Forelimb muscle (tissue), 1 donor: ENCODE measurements at regions not wholly inside any gene's neighbourhood (a gene's known extent, or its start where the extent isn't known, plus 50 kb on each side); places are given as distances from the start of the nearest gene placed in this dataset.

Experiments
- DNase-seq: peaks from one replicate; pipeline ENCODE4 v3.0.0-alpha.2; 2013; ENCODE audit warnings: low read depth

GRCh38 chr2:238685713-238686112, 162.2 kb upstream of the TWIST2 start:
- DNase-seq, result no peak

GRCh38 chr2:238686223-238686622, 161.7 kb upstream of the TWIST2 start:
- DNase-seq, result no peak

DNA sequence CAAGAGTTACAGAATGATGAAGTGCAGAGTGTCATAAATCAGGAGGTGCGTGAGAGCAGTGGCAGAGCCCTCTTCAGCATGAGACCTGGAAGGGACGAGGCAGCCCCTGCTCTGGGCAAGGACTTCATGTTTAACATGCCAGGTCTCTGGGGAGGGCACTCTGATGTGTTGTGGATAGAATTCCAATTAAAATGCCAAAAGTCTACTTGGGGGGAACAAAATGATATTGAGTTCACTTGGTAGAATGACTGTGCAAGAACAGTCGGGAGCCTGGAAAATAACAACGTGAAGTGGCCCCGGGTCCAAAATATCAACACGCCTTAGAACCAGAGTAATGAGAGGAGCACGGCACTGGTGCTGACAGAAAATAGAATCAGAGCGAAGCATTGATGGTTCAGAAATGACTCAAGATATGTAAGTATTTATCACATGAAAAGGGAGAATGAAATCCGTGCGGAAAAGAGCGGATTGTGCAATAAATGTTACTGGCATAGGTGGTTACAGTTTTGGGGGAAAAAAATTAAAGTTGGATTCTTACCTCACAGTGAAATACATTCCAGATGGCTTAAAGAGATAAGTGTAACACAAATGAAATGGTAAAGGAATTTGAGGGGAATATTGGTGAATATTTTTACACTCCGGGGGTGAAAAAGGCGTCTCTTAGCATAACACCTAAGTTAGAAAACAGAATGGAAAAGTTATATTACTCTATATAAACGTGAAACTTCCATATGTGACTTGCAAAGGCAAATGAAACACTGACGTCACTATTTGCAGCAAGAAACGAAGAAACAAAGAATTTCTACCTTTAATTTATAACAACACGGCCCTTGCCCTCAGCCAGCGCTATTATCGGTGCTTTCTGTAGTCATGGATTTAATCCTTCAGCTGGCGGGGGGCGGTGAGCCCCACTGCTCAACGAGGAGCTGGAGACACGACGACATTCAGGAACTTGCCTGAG, 159.4 kb upstream of the TWIST2 start:
- DNase-seq, result no peak

- DNase-seq, result no peak
These were observed 158.6 kb upstream of the TWIST2 start for GRCh38 chr2:238689331-238689730.

- DNase-seq, result no peak
These were observed 158.0 kb upstream of the TWIST2 start for GRCh38 chr2:238689871-238690389.

DNA sequence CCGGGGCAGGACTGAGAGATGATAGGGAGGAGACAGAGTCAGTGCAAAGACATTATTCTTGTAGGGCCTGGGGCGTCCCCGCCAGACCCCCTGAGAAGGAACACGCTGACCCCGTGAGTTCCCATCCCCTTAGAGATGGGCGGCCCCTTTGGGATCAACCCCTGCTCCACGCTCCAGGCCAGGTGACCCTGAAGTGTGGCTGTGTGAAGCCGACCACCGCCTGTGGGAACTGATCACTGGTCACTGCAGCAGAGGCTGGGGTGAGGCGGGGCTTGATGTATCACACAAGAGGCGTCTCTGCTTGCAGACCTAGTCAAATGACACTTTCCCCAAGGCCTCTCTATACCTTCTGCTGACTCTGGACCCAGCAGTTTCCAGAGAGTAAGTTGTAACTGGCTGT, 157.4 kb upstream of the TWIST2 start:
- DNase-seq, result no peak

DNA sequence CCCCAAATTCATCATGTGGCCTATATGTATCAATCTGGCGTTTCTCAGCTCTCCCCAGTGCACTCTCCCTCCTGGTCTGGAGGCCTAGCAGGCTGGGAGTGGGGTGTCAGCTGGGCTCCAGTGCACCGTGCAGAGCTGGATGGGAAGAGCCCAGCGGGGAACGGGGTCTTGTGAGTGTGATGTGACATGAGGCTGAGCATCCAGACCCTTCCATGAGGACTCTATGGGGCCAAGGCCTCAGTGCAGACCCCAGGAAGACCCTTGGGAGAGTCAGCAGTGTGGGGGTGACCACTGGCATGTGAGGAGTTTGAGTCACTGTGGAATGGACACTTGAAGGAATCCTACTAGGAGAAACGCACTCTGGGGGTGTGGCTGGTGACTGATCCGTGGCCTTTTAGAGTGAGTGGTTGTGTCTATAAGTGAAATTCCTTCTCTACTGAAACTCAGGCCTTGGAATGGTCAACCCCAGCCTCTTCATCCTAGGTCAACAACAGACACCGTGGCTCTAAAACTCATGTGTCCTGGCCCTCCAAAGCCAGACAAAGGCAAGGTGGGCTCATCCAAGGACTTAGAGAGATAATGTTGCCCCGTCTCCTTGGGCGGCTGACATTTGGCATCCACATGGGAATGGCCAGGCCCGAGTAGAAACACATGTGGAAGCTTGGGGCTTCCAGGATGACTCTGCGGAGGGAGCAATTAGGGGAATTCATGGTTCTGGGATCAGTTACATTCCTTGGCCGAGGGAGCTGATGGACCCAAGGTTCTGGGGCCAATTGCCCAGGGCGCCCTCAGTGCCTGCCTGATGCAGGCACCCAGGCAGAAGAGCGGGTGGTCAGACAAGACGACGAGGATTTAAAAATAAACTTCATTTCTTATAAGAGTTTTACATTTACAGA, 156.0 kb upstream of the TWIST2 start:
- no peak for DNase-seq

DNA sequence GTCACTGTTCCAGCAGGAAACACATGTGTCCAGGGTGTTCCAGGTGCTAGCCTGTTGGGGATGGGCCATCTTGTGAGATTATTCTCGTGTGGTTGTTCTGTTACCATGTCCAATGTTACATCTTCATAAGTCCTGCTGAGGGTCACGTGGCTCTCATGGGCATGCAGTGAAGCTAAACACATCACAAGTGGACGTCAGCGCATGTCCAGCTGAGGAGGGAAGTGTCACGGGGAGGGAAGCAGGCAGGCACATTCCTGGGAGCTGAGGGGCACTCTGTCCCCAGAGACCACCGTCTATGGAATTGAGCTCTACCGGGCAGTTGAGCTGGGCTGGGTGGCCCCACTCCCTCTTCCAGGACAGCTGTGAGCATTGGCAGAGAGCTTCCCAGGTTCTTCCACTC, 155.3 kb upstream of the TWIST2 start:
- no peak for DNase-seq

DNA sequence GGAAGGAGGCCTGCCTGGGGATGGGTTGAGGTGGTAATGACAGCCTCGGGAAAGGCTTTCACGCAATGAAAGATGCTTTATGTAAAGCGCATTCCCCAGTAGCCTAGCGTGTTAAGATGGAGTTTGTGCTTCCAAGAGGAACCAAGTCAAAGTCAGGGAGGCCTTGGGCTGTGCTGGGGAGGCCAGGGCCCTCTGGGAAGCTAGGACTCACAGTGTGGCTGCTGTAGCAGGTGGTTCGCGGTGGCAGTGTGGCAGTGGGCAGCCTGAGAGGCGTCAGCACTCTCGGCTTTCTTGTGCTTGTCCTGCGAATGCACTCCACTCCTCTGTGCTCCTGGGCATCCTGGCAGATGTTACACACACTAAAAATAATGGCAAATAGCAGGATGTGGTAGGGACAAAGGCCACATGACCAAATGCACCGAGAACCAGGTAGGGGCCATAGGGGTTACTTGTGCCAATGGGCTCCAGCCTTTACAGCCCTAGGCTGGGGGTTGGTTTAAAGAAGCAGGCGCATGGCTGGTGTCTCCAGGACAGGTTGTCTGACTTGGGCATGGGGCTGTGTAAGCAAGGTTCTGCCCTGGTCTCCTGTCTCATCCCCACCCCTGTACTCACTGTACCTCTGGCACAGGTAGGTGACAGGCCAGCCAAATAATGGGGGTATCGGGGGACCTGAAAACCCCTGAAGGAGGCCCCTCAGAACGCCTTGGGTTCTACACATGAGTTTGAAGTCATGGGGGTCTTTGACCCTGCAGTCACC, 154.4 kb upstream of the TWIST2 start:
- no peak for DNase-seq

DNA sequence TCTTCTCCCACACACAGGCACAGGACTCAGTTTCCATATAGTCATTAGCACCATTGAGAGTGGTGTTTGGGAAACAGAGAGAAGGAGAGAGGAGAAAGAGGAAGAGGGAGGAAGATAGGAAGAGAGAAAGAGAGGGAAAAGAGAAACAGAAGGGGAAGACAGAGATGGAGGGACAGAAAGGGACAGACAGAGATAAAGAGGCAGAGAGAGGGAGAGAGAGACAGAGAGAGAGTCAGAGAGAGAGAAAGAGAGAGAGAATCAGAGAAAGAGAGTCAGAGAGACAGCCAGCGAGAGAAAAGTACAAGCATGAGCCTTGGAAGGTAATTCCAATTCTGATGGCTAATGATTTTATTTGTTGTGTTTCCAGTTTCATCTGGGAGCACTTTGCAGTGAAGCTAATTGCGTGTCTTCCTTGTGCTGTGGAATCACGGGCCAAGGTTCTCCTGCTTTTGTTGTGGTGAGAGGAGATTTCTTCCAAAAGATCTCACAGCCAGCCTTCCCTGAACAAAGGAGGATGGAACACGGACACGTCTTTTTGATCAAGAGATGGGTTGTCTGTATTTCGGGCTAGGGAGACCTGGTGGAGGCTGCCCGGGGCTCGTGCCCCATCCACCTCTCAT, 153.6 kb upstream of the TWIST2 start:
- no peak for DNase-seq

DNA sequence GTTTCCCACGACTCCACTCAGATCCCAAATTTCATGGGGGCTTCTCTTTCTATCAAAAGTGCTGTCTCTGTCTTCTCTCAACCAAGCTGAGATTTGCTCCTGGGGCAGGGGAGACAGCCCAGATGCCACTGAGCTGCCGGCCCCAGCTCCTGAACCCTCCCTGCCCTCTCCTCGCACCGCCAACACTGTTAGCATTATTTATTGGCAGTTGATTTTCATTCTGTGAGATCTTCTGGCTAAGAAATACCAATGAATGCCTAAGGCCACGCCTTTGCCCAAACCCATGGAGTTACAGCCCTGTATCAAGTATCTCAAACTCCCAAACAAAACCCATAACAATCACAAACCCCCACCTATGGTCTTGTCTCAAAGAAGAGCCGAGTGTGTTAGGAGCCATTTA, 153.0 kb upstream of the TWIST2 start:
- no peak for DNase-seq

DNA sequence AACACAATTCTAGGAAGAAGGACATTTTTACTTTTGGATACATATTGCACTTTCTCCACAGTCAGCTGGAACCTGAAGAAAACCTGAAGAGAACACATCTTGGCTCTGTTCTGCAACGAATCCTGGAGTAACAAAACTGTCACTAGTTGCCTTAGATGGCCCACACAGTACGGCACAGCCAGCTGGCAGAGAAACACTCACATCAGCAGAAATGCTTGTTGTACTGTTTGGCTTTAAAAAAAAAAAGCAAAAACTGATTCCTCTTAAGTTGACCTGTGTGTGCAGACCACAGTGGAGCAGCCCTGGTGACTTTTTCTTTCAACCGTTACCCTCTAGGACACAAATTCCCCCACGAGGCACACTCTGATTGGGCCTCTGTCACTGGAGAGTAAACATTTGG, 152.3 kb upstream of the TWIST2 start:
- no peak for DNase-seq

GRCh38 chr2:238696331-238696730, 151.6 kb upstream of the TWIST2 start:
- DNase-seq, result no peak

DNA sequence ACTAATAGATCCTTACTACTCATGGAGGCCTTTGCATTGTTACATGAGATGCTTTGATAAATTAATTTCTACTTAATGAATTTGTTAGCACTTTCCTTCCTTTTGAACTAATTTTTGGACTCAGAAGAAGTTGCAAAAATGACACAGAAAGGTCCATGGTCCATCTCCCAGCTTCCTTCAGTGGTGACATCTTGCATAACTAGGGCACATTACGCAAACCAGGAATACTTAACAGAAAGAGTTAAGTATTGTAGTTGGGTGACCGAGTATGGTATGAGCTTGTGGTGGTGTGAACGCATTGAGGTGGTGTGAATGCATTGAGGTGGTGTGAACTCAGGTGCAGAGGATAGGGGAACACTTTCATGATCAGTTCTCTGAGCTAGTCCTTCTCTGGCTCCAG, 151.1 kb upstream of the TWIST2 start:
- no peak for DNase-seq

DNA sequence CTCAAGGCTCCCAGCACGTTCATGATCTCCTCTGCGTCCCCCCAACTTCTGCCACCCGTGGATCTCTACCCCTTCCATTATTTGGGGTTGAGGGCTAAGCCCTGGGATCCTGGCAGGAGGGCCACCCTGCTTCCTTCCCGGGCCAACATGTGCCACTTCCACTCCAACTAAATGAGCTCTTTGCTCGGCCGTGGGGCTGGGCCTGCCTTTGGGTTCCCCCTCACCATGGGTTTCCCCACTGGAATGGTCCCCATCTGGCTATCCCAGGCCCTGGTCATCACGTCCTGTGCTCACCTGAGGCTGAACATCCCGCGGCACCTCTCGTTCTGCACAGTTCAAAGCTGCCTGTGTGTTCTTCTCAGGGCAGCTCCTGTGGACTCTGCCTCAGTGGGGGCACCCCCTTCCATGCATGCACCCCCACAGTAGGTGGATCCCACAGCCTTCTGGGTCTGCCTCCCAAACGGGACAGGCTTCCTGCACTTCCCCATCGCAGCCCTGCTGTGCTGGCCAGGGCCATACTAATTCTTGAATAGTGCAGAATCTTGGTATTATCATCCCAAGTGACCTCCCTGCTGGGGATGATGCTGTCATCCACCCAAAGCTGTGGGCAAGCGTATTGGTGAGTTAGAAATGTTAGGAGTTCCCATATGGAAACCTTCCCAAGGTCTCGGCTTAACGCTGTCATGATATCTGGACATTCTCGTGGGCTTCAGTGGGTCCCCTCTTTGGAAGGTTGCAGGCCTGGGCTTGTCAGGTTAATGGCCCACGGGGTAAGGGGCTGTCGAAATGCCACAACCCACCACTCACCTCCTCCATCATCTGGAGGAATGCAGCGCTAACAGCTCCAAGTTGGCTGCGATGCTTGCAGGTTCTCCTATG, 150.5 kb upstream of the TWIST2 start:
- no peak for DNase-seq

GRCh38 chr2:238698072-238698352, 149.9 kb upstream of the TWIST2 start:
- no peak for DNase-seq

- DNase-seq, result no peak
These were observed 149.2 kb upstream of the TWIST2 start for GRCh38 chr2:238698451-238699306.

- no peak for DNase-seq
These were observed 148.4 kb upstream of the TWIST2 start for GRCh38 chr2:238699307-238700116.

DNA sequence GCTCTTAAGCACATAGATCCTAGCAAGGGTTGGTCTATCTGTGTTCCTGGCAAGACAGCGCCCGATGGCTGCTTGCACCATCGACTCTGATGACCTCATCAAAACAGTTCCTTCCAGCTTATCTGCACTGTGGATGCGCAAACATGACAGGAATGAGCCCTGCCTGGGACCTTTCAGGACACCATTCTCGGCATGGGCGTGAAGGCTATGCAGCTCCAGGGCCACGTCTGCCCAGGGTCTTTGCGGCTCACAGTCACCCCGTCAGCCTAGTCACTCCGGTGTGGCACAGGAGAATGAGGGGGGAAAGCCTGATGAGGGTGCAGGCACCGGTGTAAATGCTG, 147.8 kb upstream of the TWIST2 start:
- no peak for DNase-seq
